ENCODE measurements at regions not wholly inside any gene's neighbourhood (a gene's known extent, or its start where the extent isn't known, plus 50 kb on each side); places are given as distances from the start of the nearest gene placed in this dataset.
"Not testable (repeated sequence)": the region's sequence is repeated elsewhere in the genome, so short reads cannot be mapped to it uniquely, and the experiment has no call there.

- H3K9me3 Mint-ChIP-seq, result peaks cover 0 to 18% (median 8%) of the 10 kb centered on the region in 7 donors
- H3K4me1 Mint-ChIP-seq, result no peaks in the 10 kb centered on the region
- H3K27me3 Mint-ChIP-seq, result no peaks in the 10 kb centered on the region
- DNase-seq (no peak), ATAC-seq (ENCODE audit: low read depth in 2 of 2) (no peak)
- no peak overlapping the region for H3K27ac Mint-ChIP-seq
- no peaks in the 10 kb centered on the region for H3K36me3 Mint-ChIP-seq
- H3K4me3 Mint-ChIP-seq, result no peak overlapping the region
Observed at GRCh38 chr13:63472711-63473110, 2057.1 kb upstream of the PCDH20 start.

- DNase-seq, result no peak
- Mint-ChIP-seq H3K9me3 (peaks cover 0 to 23% (median 10%) of the 10 kb centered on the region in 7 donors), H3K4me1 (no peaks in the 10 kb centered on the region), H3K27ac (no peak overlapping the region), H3K4me3 (no peak overlapping the region), H3K27me3 (no peaks in the 10 kb centered on the region), H3K36me3 (no peaks in the 10 kb centered on the region)
- no peak for ATAC-seq (ENCODE audit: low read depth in 2 of 2)
Observed at GRCh38 chr13:63463782-63464610, 2048.3 kb upstream of the PCDH20 start.

GRCh38 chr13:63460462-63461090 is 2044.9 kb upstream of the PCDH20 start:
- ATAC-seq (ENCODE audit: low read depth in 2 of 2), result no peak
- no peaks in the 10 kb centered on the region for H3K4me1 Mint-ChIP-seq

GRCh38 chr13:63457186-63457585 is 2041.5 kb upstream of the PCDH20 start:
- Mint-ChIP-seq H3K4me3 (no peak overlapping the region), H3K4me1 (no peaks in the 10 kb centered on the region), H3K36me3 (no peaks in the 10 kb centered on the region), H3K9me3 (peaks cover 0 to 2% (median 2%) of the 10 kb centered on the region in 7 donors), H3K27me3 (no peaks in the 10 kb centered on the region), H3K27ac (no peak overlapping the region)
- DNase-seq, result no peak
- ATAC-seq (ENCODE audit: low read depth in 2 of 2), result no peak

More at GRCh38 chr13:63460462-63461090, 2044.9 kb upstream of the PCDH20 start:
- Mint-ChIP-seq H3K9me3 (peaks cover 0 to 9% (median 7%) of the 10 kb centered on the region in 7 donors), H3K36me3 (no peaks in the 10 kb centered on the region), H3K4me3 (no peak overlapping the region), H3K27me3 (no peaks in the 10 kb centered on the region), H3K27ac (no peak overlapping the region)
- DNase-seq, result no peak

GRCh38 chr13:63455938-63456337 is 2040.3 kb upstream of the PCDH20 start:
- Mint-ChIP-seq H3K4me1 (no peaks in the 10 kb centered on the region), H3K27ac (no peak overlapping the region), H3K9me3 (peaks cover 0 to 4% (median 2%) of the 10 kb centered on the region in 7 donors), H3K4me3 (no peak overlapping the region), H3K36me3 (no peaks in the 10 kb centered on the region), H3K27me3 (no peaks in the 10 kb centered on the region)
- no peak for DNase-seq
- no peak for ATAC-seq (ENCODE audit: low read depth in 2 of 2)

- Mint-ChIP-seq H3K27me3 (no peaks in the 10 kb centered on the region), H3K4me3 (no peak overlapping the region), H3K27ac (no peak overlapping the region), H3K36me3 (no peaks in the 10 kb centered on the region), H3K9me3 (peaks cover 0 to 7% (median 0%) of the 10 kb centered on the region in 7 donors), H3K4me1 (no peaks in the 10 kb centered on the region)
- ATAC-seq (ENCODE audit: low read depth in 2 of 2), result no peak
- no peak for DNase-seq
Observed at GRCh38 chr13:63449550-63449949, 2033.9 kb upstream of the PCDH20 start.

- ATAC-seq (ENCODE audit: low read depth in 2 of 2) (no peak), DNase-seq (no peak)
- no peak overlapping the region for H3K4me3 Mint-ChIP-seq
- no peaks in the 10 kb centered on the region for H3K36me3 Mint-ChIP-seq
- H3K9me3 Mint-ChIP-seq, result peaks cover 0 to 7% (median 0%) of the 10 kb centered on the region in 7 donors
- H3K27me3 Mint-ChIP-seq, result no peaks in the 10 kb centered on the region
- no peak overlapping the region for H3K27ac Mint-ChIP-seq
- no peaks in the 10 kb centered on the region for H3K4me1 Mint-ChIP-seq
Observed at GRCh38 chr13:63448692-63449091, 2033.0 kb upstream of the PCDH20 start.

GRCh38 chr13:63446329-63446728 is 2030.7 kb upstream of the PCDH20 start:
- DNase-seq (no peak), ATAC-seq (ENCODE audit: low read depth in 2 of 2) (no peak)
- Mint-ChIP-seq H3K4me1 (no peaks in the 10 kb centered on the region), H3K27ac (no peak overlapping the region), H3K9me3 (peaks cover 0 to 12% (median under 1%) of the 10 kb centered on the region in 7 donors), H3K36me3 (no peaks in the 10 kb centered on the region), H3K27me3 (no peaks in the 10 kb centered on the region), H3K4me3 (no peak overlapping the region)

GRCh38 chr13:63444225-63444624 is 2028.6 kb upstream of the PCDH20 start:
- H3K27me3 Mint-ChIP-seq; H3K36me3 Mint-ChIP-seq; H3K27ac Mint-ChIP-seq; H3K4me1 Mint-ChIP-seq; ATAC-seq (ENCODE audit: low read depth in 2 of 2); DNase-seq: not testable (repeated sequence)
- Mint-ChIP-seq H3K4me3 (peak overlapping the region in 1 of 8 donors; percentile 26), H3K9me3 (peaks cover 0 to 11% (median 4%) of the 10 kb centered on the region in 7 donors)

GRCh38 chr13:63438951-63439350 is 2023.3 kb upstream of the PCDH20 start:
- Mint-ChIP-seq H3K4me3 (no peak overlapping the region), H3K9me3 (peaks cover 0 to 10% (median 4%) of the 10 kb centered on the region in 7 donors), H3K4me1 (no peaks in the 10 kb centered on the region), H3K27ac (peak overlapping the region in 1 of 6 donors; percentile 27), H3K27me3 (no peaks in the 10 kb centered on the region), H3K36me3 (no peaks in the 10 kb centered on the region)
- DNase-seq (no peak), ATAC-seq (ENCODE audit: low read depth in 2 of 2) (no peak)

GRCh38 chr13:63436325-63436668 is 2020.6 kb upstream of the PCDH20 start:
- DNase-seq, result no peak
- Mint-ChIP-seq H3K4me1 (no peaks in the 10 kb centered on the region), H3K4me3 (no peak overlapping the region), H3K36me3 (no peaks in the 10 kb centered on the region), H3K27ac (no peak overlapping the region), H3K27me3 (no peaks in the 10 kb centered on the region), H3K9me3 (peaks cover 0 to 9% (median 0%) of the 10 kb centered on the region in 7 donors)
- ATAC-seq (ENCODE audit: low read depth in 2 of 2), result no peak

- Mint-ChIP-seq H3K4me1 (no peaks in the 10 kb centered on the region), H3K27me3 (no peaks in the 10 kb centered on the region), H3K9me3 (peaks cover 0 to 6% (median 0%) of the 10 kb centered on the region in 7 donors), H3K36me3 (no peaks in the 10 kb centered on the region), H3K27ac (no peak overlapping the region), H3K4me3 (no peak overlapping the region)
- ATAC-seq (ENCODE audit: low read depth in 2 of 2) (no peak), DNase-seq (no peak)
Observed at GRCh38 chr13:63435667-63436324, 2020.1 kb upstream of the PCDH20 start.

- Mint-ChIP-seq H3K36me3 (no peaks in the 10 kb centered on the region), H3K4me1 (no peaks in the 10 kb centered on the region), H3K27ac (no peak overlapping the region), H3K27me3 (no peaks in the 10 kb centered on the region), H3K4me3 (no peak overlapping the region), H3K9me3 (no peaks in the 10 kb centered on the region)
- DNase-seq, result no peak
- no peak for ATAC-seq (ENCODE audit: low read depth in 2 of 2)
Observed at GRCh38 chr13:63433546-63434150, 2018.0 kb upstream of the PCDH20 start.
